ENCODE measurements at regions not wholly inside any gene's neighbourhood (a gene's known extent, or its start where the extent isn't known, plus 50 kb on each side); places are given as distances from the start of the nearest gene placed in this dataset.

GRCh38 chr17:73851091-73851490 lies 206.8 kb upstream of the SDK2 start:
- TF ChIP-seq CTCF (IDR thresholded peaks at IDR 0.05; ENCODE audit: low read length) (no peak), EZH2 (IDR thresholded peaks at IDR 0.05; ENCODE audit: borderline replicate concordance, low read length) (no peak)

Data from OCI-LY1 (cell line).